Smooth muscle cell (in vitro differentiated cells): ENCODE measurements at regions not wholly inside any gene's neighbourhood (a gene's known extent, or its start where the extent isn't known, plus 50 kb on each side); places are given as distances from the start of the nearest gene placed in this dataset.

Experiments
- DNase-seq: peaks from one replicate; lab custom pipeline; 2025; ENCODE audit not compliant: unreplicated experiment; lab: John Stamatoyannopoulos, UW
- H2AFZ ChIP-seq: fragments of 200-600 bp; sonication (generic); 2 replicates; pipeline ENCODE4 v1.6.0; 2016; ENCODE audit warnings: antibody characterized with exemption, low read depth, mild to moderate bottlenecking
- H3F3A ChIP-seq: fragments of 200-600 bp; sonication (generic); 2 replicates; pipeline ENCODE4 v1.6.0; 2017; ENCODE audit warnings: antibody characterized with exemption, low read depth
- H3K27ac ChIP-seq: fragments of 200-600 bp; sonication (generic); 2 replicates; pipeline ENCODE4 v1.5.1; 2016; ENCODE audit warnings: low read depth, mild to moderate bottlenecking
- H3K27me3 ChIP-seq: fragments of 200-600 bp; sonication (generic); 2 replicates; pipeline ENCODE4 v1.6.1; 2016; ENCODE audit warnings: low read depth, mild to moderate bottlenecking
- H3K36me3 ChIP-seq: fragments of 200-600 bp; sonication (generic); 2 replicates; pipeline ENCODE4 v1.5.1; 2016; ENCODE audit warnings: low read depth
- H3K4me1 ChIP-seq: fragments of 200-600 bp; sonication (generic); 2 replicates; pipeline ENCODE4 v1.5.1; 2016; ENCODE audit warnings: low read depth
- H3K4me2 ChIP-seq: fragments of 200-600 bp; sonication (generic); 2 replicates; pipeline ENCODE4 v1.6.0; 2016; ENCODE audit warnings: mild to moderate bottlenecking
- H3K4me3 ChIP-seq: fragments of 200-600 bp; sonication (generic); 2 replicates; pipeline ENCODE4 v1.5.1; 2016; ENCODE audit warnings: mild to moderate bottlenecking
- H3K79me2 ChIP-seq: fragments of 200-600 bp; sonication (generic); 2 replicates; pipeline ENCODE4 v1.6.0; 2016; ENCODE audit warnings: low read depth, mild to moderate bottlenecking
- H3K9ac ChIP-seq: fragments of 200-600 bp; sonication (generic); 2 replicates; pipeline ENCODE4 v1.6.0; 2016; ENCODE audit warnings: low read depth
- H3K9me3 ChIP-seq: fragments of 200-600 bp; sonication (generic); replicated peaks from 2 replicates; pipeline ENCODE4 v1.5.1; 2016; ENCODE audit warnings: low read depth
- H4K20me1 ChIP-seq: fragments of 200-600 bp; sonication (generic); 2 replicates; pipeline ENCODE4 v1.6.0; 2016; ENCODE audit warnings: low read depth
- CTCF ChIP-seq: fragments of 200-600 bp; sonication (generic); IDR thresholded peaks from 2 replicates; pipeline ENCODE4 v1.5.1; 2017; ENCODE audit warnings: borderline replicate concordance, mild to moderate bottlenecking, antibody characterized with exemption; ENCODE audit not compliant: insufficient read depth, poor library complexity, severe bottlenecking
- WGBS: methylation state at CpG from one replicate; pipeline ENCODE4 v1.1.7; 2016; ENCODE audit warnings: low lambda C conversion rate; 5-methylcytosine and 5-hydroxymethylcytosine counted together

- TF ChIP-seq CTCF, result no peak
- Histone ChIP-seq H3K27me3 (peaks cover 29% of the 10 kb centered on the region), H3K9me3 (no peaks in the 10 kb centered on the region), H3K4me3 (no peak overlapping the region), H4K20me1 (no peaks in the 10 kb centered on the region), H3K4me2 (no peak overlapping the region), H3K27ac (no peak overlapping the region), H3F3A (peaks cover 4% of the 10 kb centered on the region), H3K36me3 (no peaks in the 10 kb centered on the region), H3K4me1 (no peaks in the 10 kb centered on the region), H3K79me2 (no peaks in the 10 kb centered on the region), H3K9ac (no peak overlapping the region), H2AFZ (no peak overlapping the region)
- WGBS, result 77% methylated on average over 2 of the region's 2 CpGs
- DNase-seq, result no peak
These were observed 135.3 kb downstream of the ZNF518B start for GRCh38 chr4:10321931-10322330.

GRCh38 chr4:10320130-10320529 is 137.1 kb downstream of the ZNF518B start:
- Histone ChIP-seq H3K9ac (no peak overlapping the region), H3K27ac (no peak overlapping the region), H3K36me3 (no peaks in the 10 kb centered on the region), H3K4me2 (no peak overlapping the region), H4K20me1 (no peaks in the 10 kb centered on the region), H2AFZ (no peak overlapping the region), H3K9me3 (no peaks in the 10 kb centered on the region), H3K79me2 (no peaks in the 10 kb centered on the region), H3F3A (peaks cover 4% of the 10 kb centered on the region), H3K4me1 (no peaks in the 10 kb centered on the region), H3K27me3 (peaks cover 29% of the 10 kb centered on the region), H3K4me3 (no peak overlapping the region)
- no peak for TF ChIP-seq CTCF
- DNase-seq, result no peak
- WGBS, result 90% methylated on average over 4 of the region's 4 CpGs

- TF ChIP-seq CTCF, result no peak
- Histone ChIP-seq H3K4me2 (no peak overlapping the region), H3K27me3 (peaks cover 16% of the 10 kb centered on the region), H3K27ac (no peak overlapping the region), H2AFZ (no peak overlapping the region), H3F3A (peaks cover 4% of the 10 kb centered on the region), H3K9me3 (no peaks in the 10 kb centered on the region), H4K20me1 (no peaks in the 10 kb centered on the region), H3K4me3 (no peak overlapping the region), H3K36me3 (no peaks in the 10 kb centered on the region), H3K9ac (no peak overlapping the region), H3K4me1 (no peaks in the 10 kb centered on the region), H3K79me2 (no peaks in the 10 kb centered on the region)
- 52% methylated on average over 2 of the region's 2 CpGs for WGBS
- no peak for DNase-seq
These were observed 139.9 kb downstream of the ZNF518B start for GRCh38 chr4:10317345-10317744.

GRCh38 chr4:10316851-10317250 is 140.4 kb downstream of the ZNF518B start:
- no peak overlapping the region for H2AFZ ChIP-seq
- no peaks in the 10 kb centered on the region for H3K9me3 ChIP-seq
- no peak overlapping the region for H3K9ac ChIP-seq
- WGBS, result 93% methylated on average over 3 of the region's 3 CpGs
- H3K27me3 ChIP-seq, result peaks cover 11% of the 10 kb centered on the region
- no peak overlapping the region for H3K4me3 ChIP-seq
- no peaks in the 10 kb centered on the region for H3K79me2 ChIP-seq
- H3K27ac ChIP-seq, result no peak overlapping the region
- H3K4me1 ChIP-seq, result no peaks in the 10 kb centered on the region
- no peak for TF ChIP-seq CTCF
- peaks cover 4% of the 10 kb centered on the region for H3F3A ChIP-seq
- H4K20me1 ChIP-seq, result no peaks in the 10 kb centered on the region
- H3K4me2 ChIP-seq, result no peak overlapping the region
- DNase-seq, result no peak
- no peaks in the 10 kb centered on the region for H3K36me3 ChIP-seq
